Panc1 (cell line): ENCODE measurements at regions not wholly inside any gene's neighbourhood (a gene's known extent, or its start where the extent isn't known, plus 50 kb on each side); places are given as distances from the start of the nearest gene placed in this dataset.

Experiments
- ATAC-seq: fragments of 200-7000 bp; cut with Tn5 transposase; 2 replicates; pipeline ENCODE4 v1.9.1; 2020; ENCODE audit warnings: mild to moderate bottlenecking, moderate library complexity
- BruUV-seq: library from RNA; stranded (reverse); fragments of 400-500 nt; replicated peaks from 2 replicates; lab custom pipeline; 2021; lab: Mats Ljungman, UMichigan
- CTCF ChIA-PET: fragments of 300-600 bp; sonication (Branson Sonifier 250); formaldehyde crosslinking; loops from one replicate; lab custom pipeline; 2022; ENCODE audit warnings: antibody characterized with exemption; lab: Charles Lee
- POLR2A ChIA-PET: fragments of 300-600 bp; sonication (Branson Sonifier 250); formaldehyde crosslinking; loops from one replicate; lab custom pipeline; 2022; ENCODE audit warnings: antibody characterized with exemption; lab: Charles Lee
- DNase-seq: peaks from one replicate; pipeline ENCODE4 v3.0.0-alpha.2; 2010; ENCODE audit warnings: low read depth, low spot score
- H3K27ac ChIP-seq: 2 replicates; pipeline ENCODE4 v1.5.1; 2011; ENCODE audit warnings: mild to moderate bottlenecking, low read length, inconsistent platforms
- H3K27me3 ChIP-seq: fragments of 200-500 bp; sonication (Bioruptor generic); 2 replicates; pipeline ENCODE4 v1.6.0; 2014; ENCODE audit warnings: low read length, inconsistent platforms; ENCODE audit not compliant: control insufficient read depth, insufficient read depth
- H3K36me3 ChIP-seq: fragments of 200-500 bp; sonication (Bioruptor generic); 2 replicates; pipeline ENCODE4 v1.5.1; 2014; ENCODE audit warnings: inconsistent platforms, mild to moderate bottlenecking, low read length, moderate library complexity; ENCODE audit not compliant: control insufficient read depth, insufficient read depth
- H3K4me1 ChIP-seq: 2 replicates; pipeline ENCODE4 v1.5.1; 2011; ENCODE audit warnings: inconsistent platforms, mild to moderate bottlenecking, low read length, moderate library complexity; ENCODE audit not compliant: control insufficient read depth, insufficient read depth
- H3K4me3 ChIP-seq, 2 experiments: 2 replicates each; pipeline ENCODE4 v1.5.1; 2011 to 2012; ENCODE audit warnings: low read depth in 2 of 2, low read length in 2 of 2, mild to moderate bottlenecking in 2 of 2, inconsistent platforms in 1 of 2, moderate library complexity in 1 of 2
- H3K9me3 ChIP-seq: fragments of 200-500 bp; sonication (Bioruptor generic); 2 replicates; pipeline ENCODE4 v1.5.1; 2014; ENCODE audit warnings: low read depth, mild to moderate bottlenecking, inconsistent platforms, low read length, moderate library complexity; ENCODE audit not compliant: control insufficient read depth, insufficient read depth
- POLR2AphosphoS5 ChIP-seq: IDR thresholded peaks from 2 replicates; pipeline ENCODE4 v1.6.1; 2012; ENCODE audit warnings: mild to moderate bottlenecking, low read depth, low read length, moderate library complexity
- SIN3A ChIP-seq: IDR thresholded peaks from 2 replicates; pipeline ENCODE4 v1.6.1; 2012; ENCODE audit warnings: low read depth, mild to moderate bottlenecking, low read length, moderate library complexity, borderline replicate concordance; ENCODE audit not compliant: insufficient read depth
- TCF7L2 ChIP-seq: IDR thresholded peaks from 2 replicates; pipeline ENCODE4 v1.6.1; 2011; ENCODE audit warnings: mild to moderate bottlenecking, low read depth, low read length, inconsistent platforms
- in situ Hi-C: cut with HindIII; loops from 2 replicates; pipeline ENCODE4 v1.10.0; 2016; ENCODE audit warnings: low sequenced_read_pairs, low pct_unique_long_range_greater_than_20kb
- intact Hi-C: fragments of 100-400 bp; cut with micrococcal nuclease; formaldehyde crosslinking; loops from one replicate; pipeline ENCODE4 v1.10.0; 2022; ENCODE audit not compliant: unreplicated experiment
- TF ChIP-seq, protein P1 (sequence below), 2 experiments: IDR thresholded peaks; 2 replicates each; pipeline ENCODE4 v1.6.1; 2011 to 2012; ENCODE audit warnings: low read depth in 2 of 2, control low read depth in 1 of 2, low read length in 1 of 2, mild to moderate bottlenecking in 1 of 2, moderate library complexity in 1 of 2; ENCODE audit not compliant: insufficient read depth in 1 of 2
- TF ChIP-seq, protein P2 (sequence below): fragments of 450-650 bp; IDR thresholded peaks from 2 replicates; pipeline ENCODE4 v1.5.1; 2017; ENCODE audit warnings: mild to moderate bottlenecking

DNA sequence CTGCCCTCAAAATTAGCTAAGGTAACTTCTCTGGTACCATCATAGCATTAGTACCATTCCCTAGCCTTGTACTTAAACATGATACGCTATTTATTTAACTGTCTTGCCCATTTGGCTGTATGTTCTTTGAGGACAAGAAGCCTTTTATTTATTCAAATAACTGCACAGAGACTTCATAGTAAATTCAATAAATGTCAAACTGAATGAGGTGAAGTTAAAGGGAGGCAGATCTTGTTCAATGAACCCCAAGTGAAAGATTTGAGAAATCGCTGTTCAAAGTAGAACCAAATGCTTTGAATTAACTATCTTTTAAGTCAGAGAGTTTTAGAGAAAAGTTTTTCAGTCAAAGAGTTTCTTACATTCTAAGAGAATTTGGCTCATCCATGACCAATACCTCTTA is 203.6 kb downstream of the GXYLT1 start:
- intact Hi-C loops, result no loop called here
- H3K27ac ChIP-seq, result no peak overlapping the region
- no peaks in the 10 kb centered on the region for H3K4me1 ChIP-seq
- no peaks in the 10 kb centered on the region for H3K9me3 ChIP-seq
- TF ChIP-seq SIN3A, result no peak
- TF ChIP-seq, protein P1, sequence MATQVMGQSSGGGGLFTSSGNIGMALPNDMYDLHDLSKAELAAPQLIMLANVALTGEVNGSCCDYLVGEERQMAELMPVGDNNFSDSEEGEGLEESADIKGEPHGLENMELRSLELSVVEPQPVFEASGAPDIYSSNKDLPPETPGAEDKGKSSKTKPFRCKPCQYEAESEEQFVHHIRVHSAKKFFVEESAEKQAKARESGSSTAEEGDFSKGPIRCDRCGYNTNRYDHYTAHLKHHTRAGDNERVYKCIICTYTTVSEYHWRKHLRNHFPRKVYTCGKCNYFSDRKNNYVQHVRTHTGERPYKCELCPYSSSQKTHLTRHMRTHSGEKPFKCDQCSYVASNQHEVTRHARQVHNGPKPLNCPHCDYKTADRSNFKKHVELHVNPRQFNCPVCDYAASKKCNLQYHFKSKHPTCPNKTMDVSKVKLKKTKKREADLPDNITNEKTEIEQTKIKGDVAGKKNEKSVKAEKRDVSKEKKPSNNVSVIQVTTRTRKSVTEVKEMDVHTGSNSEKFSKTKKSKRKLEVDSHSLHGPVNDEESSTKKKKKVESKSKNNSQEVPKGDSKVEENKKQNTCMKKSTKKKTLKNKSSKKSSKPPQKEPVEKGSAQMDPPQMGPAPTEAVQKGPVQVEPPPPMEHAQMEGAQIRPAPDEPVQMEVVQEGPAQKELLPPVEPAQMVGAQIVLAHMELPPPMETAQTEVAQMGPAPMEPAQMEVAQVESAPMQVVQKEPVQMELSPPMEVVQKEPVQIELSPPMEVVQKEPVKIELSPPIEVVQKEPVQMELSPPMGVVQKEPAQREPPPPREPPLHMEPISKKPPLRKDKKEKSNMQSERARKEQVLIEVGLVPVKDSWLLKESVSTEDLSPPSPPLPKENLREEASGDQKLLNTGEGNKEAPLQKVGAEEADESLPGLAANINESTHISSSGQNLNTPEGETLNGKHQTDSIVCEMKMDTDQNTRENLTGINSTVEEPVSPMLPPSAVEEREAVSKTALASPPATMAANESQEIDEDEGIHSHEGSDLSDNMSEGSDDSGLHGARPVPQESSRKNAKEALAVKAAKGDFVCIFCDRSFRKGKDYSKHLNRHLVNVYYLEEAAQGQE (IDR thresholded peaks at IDR 0.05; ENCODE audit: insufficient read depth in 1 of 2, low read depth in 2 of 2, low read length in 1 of 2), result no peak
- no peak for ATAC-seq
- H3K27me3 ChIP-seq, result no peaks in the 10 kb centered on the region; the same call in 1 of the 2 replicates
- DNase-seq, result no peak
- ChIA-PET POLR2A (no interaction called here), CTCF (no interaction called here)
- no TSS peak for BruUV-seq
- in situ Hi-C loops, result no loop called here
- no peak overlapping the region for H3K4me3 ChIP-seq
- no peaks in the 10 kb centered on the region for H3K36me3 ChIP-seq

DNA sequence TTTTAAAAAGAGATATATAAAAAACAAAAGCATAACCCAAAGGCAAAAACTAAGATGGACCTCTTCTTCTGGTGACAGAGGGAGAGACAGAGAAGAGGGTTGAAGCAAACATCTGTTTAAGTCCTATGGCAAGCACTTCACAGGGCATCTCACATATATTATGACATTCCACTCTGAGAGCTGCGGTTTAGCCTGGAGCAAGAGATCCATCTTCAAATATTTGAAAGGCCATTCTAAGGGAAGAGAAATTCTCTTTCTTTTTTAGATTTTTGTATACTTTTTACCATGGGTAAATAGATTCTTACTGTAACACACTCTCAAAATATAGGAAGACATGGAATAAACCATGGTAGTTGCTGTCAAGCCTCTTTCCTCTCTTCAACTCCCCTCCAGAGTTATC is 204.1 kb downstream of the GXYLT1 start:
- DNase-seq (no peak), ATAC-seq (no peak)
- no TSS peak for BruUV-seq
- ChIA-PET CTCF (no interaction called here), POLR2A (no interaction called here)
- intact Hi-C loops, result no loop called here
- in situ Hi-C loops, result no loop called here
- no peak overlapping the region for H3K27ac ChIP-seq
- TF ChIP-seq TCF7L2, result no peak
- TF ChIP-seq POLR2AphosphoS5, result no peak
- TF ChIP-seq, protein P2, sequence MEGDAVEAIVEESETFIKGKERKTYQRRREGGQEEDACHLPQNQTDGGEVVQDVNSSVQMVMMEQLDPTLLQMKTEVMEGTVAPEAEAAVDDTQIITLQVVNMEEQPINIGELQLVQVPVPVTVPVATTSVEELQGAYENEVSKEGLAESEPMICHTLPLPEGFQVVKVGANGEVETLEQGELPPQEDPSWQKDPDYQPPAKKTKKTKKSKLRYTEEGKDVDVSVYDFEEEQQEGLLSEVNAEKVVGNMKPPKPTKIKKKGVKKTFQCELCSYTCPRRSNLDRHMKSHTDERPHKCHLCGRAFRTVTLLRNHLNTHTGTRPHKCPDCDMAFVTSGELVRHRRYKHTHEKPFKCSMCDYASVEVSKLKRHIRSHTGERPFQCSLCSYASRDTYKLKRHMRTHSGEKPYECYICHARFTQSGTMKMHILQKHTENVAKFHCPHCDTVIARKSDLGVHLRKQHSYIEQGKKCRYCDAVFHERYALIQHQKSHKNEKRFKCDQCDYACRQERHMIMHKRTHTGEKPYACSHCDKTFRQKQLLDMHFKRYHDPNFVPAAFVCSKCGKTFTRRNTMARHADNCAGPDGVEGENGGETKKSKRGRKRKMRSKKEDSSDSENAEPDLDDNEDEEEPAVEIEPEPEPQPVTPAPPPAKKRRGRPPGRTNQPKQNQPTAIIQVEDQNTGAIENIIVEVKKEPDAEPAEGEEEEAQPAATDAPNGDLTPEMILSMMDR, result no peak
- TF ChIP-seq, protein P1 (IDR thresholded peaks at IDR 0.05; ENCODE audit: insufficient read depth in 1 of 2, low read depth in 2 of 2, low read length in 1 of 2), result no peak
- TF ChIP-seq SIN3A, result no peak
- no peaks in the 10 kb centered on the region for H3K4me1 ChIP-seq
- no peaks in the 10 kb centered on the region; the same call in 1 of the 2 replicates for H3K27me3 ChIP-seq
- H3K4me3 ChIP-seq, result no peak overlapping the region
- no peaks in the 10 kb centered on the region for H3K36me3 ChIP-seq
- H3K9me3 ChIP-seq, result no peaks in the 10 kb centered on the region
